H1 (cell line): ENCODE measurements at regions not wholly inside any gene's neighbourhood (a gene's known extent, or its start where the extent isn't known, plus 50 kb on each side); places are given as distances from the start of the nearest gene placed in this dataset.

Experiments used
- BACH1 ChIP-seq: IDR thresholded peaks from 2 replicates; pipeline ENCODE4 v1.6.1; 2012; ENCODE audit warnings: low read length, improper control_type of control experiment
- SAP30 ChIP-seq: fragments of 300-600 bp; sonication (generic); IDR thresholded peaks from 2 replicates; pipeline ENCODE4 v1.7.1; 2012; ENCODE audit warnings: low read length, moderate library complexity, mild to moderate bottlenecking, inconsistent platforms; ENCODE audit not compliant: insufficient read depth, insufficient replicate concordance
- TF ChIP-seq, protein P1 (sequence below): fragments of 300-600 bp; sonication (generic); IDR thresholded peaks from 2 replicates; pipeline ENCODE4 v1.7.1; 2012; ENCODE audit warnings: low read length, moderate library complexity, mild to moderate bottlenecking, inconsistent platforms; ENCODE audit not compliant: insufficient replicate concordance

DNA sequence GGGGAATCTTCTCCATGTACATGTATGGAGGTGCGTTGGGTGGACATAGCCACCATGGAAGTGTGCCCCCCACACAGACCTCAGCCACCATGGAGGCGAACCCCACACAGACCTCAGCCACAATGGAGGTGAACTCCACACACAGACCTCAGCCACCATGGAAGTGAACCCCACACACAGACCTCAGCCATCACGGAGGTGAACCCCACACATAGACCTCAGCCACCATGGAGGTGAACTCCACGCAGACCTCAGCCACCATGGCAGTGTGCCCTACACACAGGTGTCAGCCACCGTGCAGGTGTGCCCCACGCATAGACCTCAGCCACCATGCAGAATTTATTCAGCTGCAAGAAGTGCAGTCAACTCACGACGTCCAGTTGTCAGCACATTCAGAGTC lies 339.7 kb downstream of the ACTR3B start (continued):
- TF ChIP-seq, protein P1, sequence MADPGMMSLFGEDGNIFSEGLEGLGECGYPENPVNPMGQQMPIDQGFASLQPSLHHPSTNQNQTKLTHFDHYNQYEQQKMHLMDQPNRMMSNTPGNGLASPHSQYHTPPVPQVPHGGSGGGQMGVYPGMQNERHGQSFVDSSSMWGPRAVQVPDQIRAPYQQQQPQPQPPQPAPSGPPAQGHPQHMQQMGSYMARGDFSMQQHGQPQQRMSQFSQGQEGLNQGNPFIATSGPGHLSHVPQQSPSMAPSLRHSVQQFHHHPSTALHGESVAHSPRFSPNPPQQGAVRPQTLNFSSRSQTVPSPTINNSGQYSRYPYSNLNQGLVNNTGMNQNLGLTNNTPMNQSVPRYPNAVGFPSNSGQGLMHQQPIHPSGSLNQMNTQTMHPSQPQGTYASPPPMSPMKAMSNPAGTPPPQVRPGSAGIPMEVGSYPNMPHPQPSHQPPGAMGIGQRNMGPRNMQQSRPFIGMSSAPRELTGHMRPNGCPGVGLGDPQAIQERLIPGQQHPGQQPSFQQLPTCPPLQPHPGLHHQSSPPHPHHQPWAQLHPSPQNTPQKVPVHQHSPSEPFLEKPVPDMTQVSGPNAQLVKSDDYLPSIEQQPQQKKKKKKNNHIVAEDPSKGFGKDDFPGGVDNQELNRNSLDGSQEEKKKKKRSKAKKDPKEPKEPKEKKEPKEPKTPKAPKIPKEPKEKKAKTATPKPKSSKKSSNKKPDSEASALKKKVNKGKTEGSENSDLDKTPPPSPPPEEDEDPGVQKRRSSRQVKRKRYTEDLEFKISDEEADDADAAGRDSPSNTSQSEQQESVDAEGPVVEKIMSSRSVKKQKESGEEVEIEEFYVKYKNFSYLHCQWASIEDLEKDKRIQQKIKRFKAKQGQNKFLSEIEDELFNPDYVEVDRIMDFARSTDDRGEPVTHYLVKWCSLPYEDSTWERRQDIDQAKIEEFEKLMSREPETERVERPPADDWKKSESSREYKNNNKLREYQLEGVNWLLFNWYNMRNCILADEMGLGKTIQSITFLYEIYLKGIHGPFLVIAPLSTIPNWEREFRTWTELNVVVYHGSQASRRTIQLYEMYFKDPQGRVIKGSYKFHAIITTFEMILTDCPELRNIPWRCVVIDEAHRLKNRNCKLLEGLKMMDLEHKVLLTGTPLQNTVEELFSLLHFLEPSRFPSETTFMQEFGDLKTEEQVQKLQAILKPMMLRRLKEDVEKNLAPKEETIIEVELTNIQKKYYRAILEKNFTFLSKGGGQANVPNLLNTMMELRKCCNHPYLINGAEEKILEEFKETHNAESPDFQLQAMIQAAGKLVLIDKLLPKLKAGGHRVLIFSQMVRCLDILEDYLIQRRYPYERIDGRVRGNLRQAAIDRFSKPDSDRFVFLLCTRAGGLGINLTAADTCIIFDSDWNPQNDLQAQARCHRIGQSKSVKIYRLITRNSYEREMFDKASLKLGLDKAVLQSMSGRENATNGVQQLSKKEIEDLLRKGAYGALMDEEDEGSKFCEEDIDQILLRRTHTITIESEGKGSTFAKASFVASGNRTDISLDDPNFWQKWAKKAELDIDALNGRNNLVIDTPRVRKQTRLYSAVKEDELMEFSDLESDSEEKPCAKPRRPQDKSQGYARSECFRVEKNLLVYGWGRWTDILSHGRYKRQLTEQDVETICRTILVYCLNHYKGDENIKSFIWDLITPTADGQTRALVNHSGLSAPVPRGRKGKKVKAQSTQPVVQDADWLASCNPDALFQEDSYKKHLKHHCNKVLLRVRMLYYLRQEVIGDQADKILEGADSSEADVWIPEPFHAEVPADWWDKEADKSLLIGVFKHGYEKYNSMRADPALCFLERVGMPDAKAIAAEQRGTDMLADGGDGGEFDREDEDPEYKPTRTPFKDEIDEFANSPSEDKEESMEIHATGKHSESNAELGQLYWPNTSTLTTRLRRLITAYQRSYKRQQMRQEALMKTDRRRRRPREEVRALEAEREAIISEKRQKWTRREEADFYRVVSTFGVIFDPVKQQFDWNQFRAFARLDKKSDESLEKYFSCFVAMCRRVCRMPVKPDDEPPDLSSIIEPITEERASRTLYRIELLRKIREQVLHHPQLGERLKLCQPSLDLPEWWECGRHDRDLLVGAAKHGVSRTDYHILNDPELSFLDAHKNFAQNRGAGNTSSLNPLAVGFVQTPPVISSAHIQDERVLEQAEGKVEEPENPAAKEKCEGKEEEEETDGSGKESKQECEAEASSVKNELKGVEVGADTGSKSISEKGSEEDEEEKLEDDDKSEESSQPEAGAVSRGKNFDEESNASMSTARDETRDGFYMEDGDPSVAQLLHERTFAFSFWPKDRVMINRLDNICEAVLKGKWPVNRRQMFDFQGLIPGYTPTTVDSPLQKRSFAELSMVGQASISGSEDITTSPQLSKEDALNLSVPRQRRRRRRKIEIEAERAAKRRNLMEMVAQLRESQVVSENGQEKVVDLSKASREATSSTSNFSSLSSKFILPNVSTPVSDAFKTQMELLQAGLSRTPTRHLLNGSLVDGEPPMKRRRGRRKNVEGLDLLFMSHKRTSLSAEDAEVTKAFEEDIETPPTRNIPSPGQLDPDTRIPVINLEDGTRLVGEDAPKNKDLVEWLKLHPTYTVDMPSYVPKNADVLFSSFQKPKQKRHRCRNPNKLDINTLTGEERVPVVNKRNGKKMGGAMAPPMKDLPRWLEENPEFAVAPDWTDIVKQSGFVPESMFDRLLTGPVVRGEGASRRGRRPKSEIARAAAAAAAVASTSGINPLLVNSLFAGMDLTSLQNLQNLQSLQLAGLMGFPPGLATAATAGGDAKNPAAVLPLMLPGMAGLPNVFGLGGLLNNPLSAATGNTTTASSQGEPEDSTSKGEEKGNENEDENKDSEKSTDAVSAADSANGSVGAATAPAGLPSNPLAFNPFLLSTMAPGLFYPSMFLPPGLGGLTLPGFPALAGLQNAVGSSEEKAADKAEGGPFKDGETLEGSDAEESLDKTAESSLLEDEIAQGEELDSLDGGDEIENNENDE, result no peak
- TF ChIP-seq SAP30 (no peak), BACH1 (no peak)
